Suprapubic skin (tissue), 4 donors: ENCODE measurements at regions not wholly inside any gene's neighbourhood (a gene's known extent, or its start where the extent isn't known, plus 50 kb on each side); places are given as distances from the start of the nearest gene placed in this dataset.

Source experiments
- EP300 ChIP-seq: sonication (generic); formaldehyde crosslinking; IDR thresholded peaks from one replicate; pipeline ENCODE4 v1.6.1; 2017; ENCODE audit warnings: antibody characterized with exemption
- POLR2A ChIP-seq, 2 donors: fragments of 450-650 bp; IDR thresholded peaks; one replicate each; pipeline ENCODE4 v1.6.1; 2017; ENCODE audit warnings: antibody characterized with exemption in 2 of 2, mild to moderate bottlenecking in 2 of 2, moderate library complexity in 2 of 2
- POLR2AphosphoS5 ChIP-seq, 3 donors: sonication (generic); formaldehyde crosslinking; IDR thresholded peaks; one replicate each; pipeline ENCODE4 v1.6.1; 2017; ENCODE audit warnings: antibody characterized with exemption in 3 of 3
- TF ChIP-seq, protein P1 (sequence below), 2 donors: fragments of 200-600 bp in 1 of 2; fragments of 450-650 bp in 1 of 2; sonication (generic) in 1 of 2; IDR thresholded peaks; one replicate each; pipeline ENCODE4 v1.5.1; 2016 to 2019; ENCODE audit warnings: antibody characterized with exemption in 2 of 2, mild to moderate bottlenecking in 1 of 2, moderate library complexity in 1 of 2

- TF ChIP-seq, protein P1, sequence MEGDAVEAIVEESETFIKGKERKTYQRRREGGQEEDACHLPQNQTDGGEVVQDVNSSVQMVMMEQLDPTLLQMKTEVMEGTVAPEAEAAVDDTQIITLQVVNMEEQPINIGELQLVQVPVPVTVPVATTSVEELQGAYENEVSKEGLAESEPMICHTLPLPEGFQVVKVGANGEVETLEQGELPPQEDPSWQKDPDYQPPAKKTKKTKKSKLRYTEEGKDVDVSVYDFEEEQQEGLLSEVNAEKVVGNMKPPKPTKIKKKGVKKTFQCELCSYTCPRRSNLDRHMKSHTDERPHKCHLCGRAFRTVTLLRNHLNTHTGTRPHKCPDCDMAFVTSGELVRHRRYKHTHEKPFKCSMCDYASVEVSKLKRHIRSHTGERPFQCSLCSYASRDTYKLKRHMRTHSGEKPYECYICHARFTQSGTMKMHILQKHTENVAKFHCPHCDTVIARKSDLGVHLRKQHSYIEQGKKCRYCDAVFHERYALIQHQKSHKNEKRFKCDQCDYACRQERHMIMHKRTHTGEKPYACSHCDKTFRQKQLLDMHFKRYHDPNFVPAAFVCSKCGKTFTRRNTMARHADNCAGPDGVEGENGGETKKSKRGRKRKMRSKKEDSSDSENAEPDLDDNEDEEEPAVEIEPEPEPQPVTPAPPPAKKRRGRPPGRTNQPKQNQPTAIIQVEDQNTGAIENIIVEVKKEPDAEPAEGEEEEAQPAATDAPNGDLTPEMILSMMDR (IDR thresholded peaks at IDR 0.05) = no peak
- TF ChIP-seq EP300 (no peak), POLR2AphosphoS5 (IDR thresholded peaks at IDR 0.05) (no peak), POLR2A (IDR thresholded peaks at IDR 0.05) (no peak)
Measured at GRCh38 chr13:84096216-84096615, 213.9 kb upstream of the SLITRK1 start.
